Neuronal stem cell (in vitro differentiated cells): ENCODE measurements at regions not wholly inside any gene's neighbourhood (a gene's known extent, or its start where the extent isn't known, plus 50 kb on each side); places are given as distances from the start of the nearest gene placed in this dataset.

Source experiments
- DNase-seq: peaks from one replicate; pipeline ENCODE4 v3.0.0-alpha.2; 2013; ENCODE audit warnings: low spot score
- H2AFZ ChIP-seq: one replicate; pipeline ENCODE4 v1.6.1; 2013; ENCODE audit warnings: mild to moderate bottlenecking, low read length, inconsistent platforms
- H2AK5ac ChIP-seq: 2 replicates; pipeline ENCODE4 v1.6.1; 2013; ENCODE audit warnings: low read depth, mild to moderate bottlenecking, inconsistent platforms, low read length, moderate library complexity, mixed read lengths
- H2BK120ac ChIP-seq: 2 replicates; pipeline ENCODE4 v1.6.1; 2013; ENCODE audit warnings: low read depth, mild to moderate bottlenecking, inconsistent platforms, low read length, moderate library complexity, mixed read lengths
- H2BK12ac ChIP-seq: one replicate; pipeline ENCODE4 v1.6.1; 2013; ENCODE audit warnings: low read length, inconsistent platforms
- H2BK15ac ChIP-seq: 2 replicates; pipeline ENCODE4 v1.6.1; 2013; ENCODE audit warnings: mild to moderate bottlenecking, low read length, inconsistent platforms, mixed read lengths
- H2BK5ac ChIP-seq: one replicate; pipeline ENCODE4 v1.6.1; 2013; ENCODE audit warnings: inconsistent platforms, mild to moderate bottlenecking, low read length, moderate library complexity
- H3K14ac ChIP-seq: one replicate; pipeline ENCODE4 v1.6.1; 2013; ENCODE audit warnings: low read length, inconsistent platforms
- H3K18ac ChIP-seq: 2 replicates; pipeline ENCODE4 v1.6.1; 2013; ENCODE audit warnings: low read length, inconsistent platforms
- H3K23ac ChIP-seq: 2 replicates; pipeline ENCODE4 v1.6.1; 2013; ENCODE audit warnings: low read depth, mild to moderate bottlenecking, mixed read lengths, low read length, inconsistent platforms; ENCODE audit not compliant: poor library complexity
- H3K27ac ChIP-seq: replicated peaks from 3 replicates; pipeline ENCODE4 v1.5.1; 2013; ENCODE audit warnings: low read length, inconsistent platforms
- H3K27me3 ChIP-seq, 3 experiments: 2 replicates each; pipeline ENCODE4 v1.6.1; 2013; ENCODE audit warnings: low read length in 3 of 3, mild to moderate bottlenecking in 2 of 3, inconsistent platforms in 1 of 3, low read depth in 1 of 3, mixed read lengths in 1 of 3, moderate library complexity in 1 of 3; ENCODE audit not compliant: control insufficient read depth in 3 of 3, insufficient read depth in 3 of 3
- H3K36me3 ChIP-seq, 2 donors: replicated peaks in 1 of 2; 2 replicates each; pipeline ENCODE4 v1.6.1; 2013; ENCODE audit warnings: low read length in 2 of 2; ENCODE audit not compliant: control insufficient read depth in 2 of 2, insufficient read depth in 2 of 2
- H3K4ac ChIP-seq: 2 replicates; pipeline ENCODE4 v1.6.1; 2013; ENCODE audit warnings: inconsistent platforms, mild to moderate bottlenecking, low read length, moderate library complexity
- H3K4me1 ChIP-seq, 2 donors: 1 replicate in 1 of 2; 2 replicates in 1 of 2; pipeline ENCODE4 v1.6.1; 2013; ENCODE audit warnings: low read length in 2 of 2, low read depth in 1 of 2; ENCODE audit not compliant: control insufficient read depth in 2 of 2, insufficient read depth in 1 of 2
- H3K4me2 ChIP-seq: one replicate; pipeline ENCODE4 v1.6.1; 2013; ENCODE audit warnings: mild to moderate bottlenecking, low read length, inconsistent platforms; ENCODE audit not compliant: insufficient read depth, poor library complexity, severe bottlenecking
- H3K4me3 ChIP-seq, 2 donors: 2 replicates each; pipeline ENCODE4 v1.5.1; 2013; ENCODE audit warnings: low read length in 2 of 2, mild to moderate bottlenecking in 2 of 2, inconsistent platforms in 1 of 2, moderate library complexity in 1 of 2
- H3K79me1 ChIP-seq: one replicate; pipeline ENCODE4 v1.6.1; 2013; ENCODE audit warnings: low read depth, mild to moderate bottlenecking, inconsistent platforms, low read length, moderate library complexity
- H3K9ac ChIP-seq: one replicate; pipeline ENCODE4 v1.6.1; 2013; ENCODE audit warnings: mild to moderate bottlenecking, low read depth, low read length, inconsistent platforms; ENCODE audit not compliant: poor library complexity
- H3K9me3 ChIP-seq, 2 donors: replicated peaks in 1 of 2; 2 replicates each; pipeline versions ENCODE3 to v1.6.1; 2013; ENCODE audit warnings: low read length in 2 of 2, mild to moderate bottlenecking in 2 of 2, inconsistent platforms in 1 of 2, low read depth in 1 of 2, mixed read lengths in 1 of 2, moderate library complexity in 1 of 2; ENCODE audit not compliant: control insufficient read depth in 2 of 2, insufficient read depth in 1 of 2
- H4K8ac ChIP-seq: one replicate; pipeline ENCODE4 v1.6.1; 2013; ENCODE audit warnings: low read depth, mild to moderate bottlenecking, inconsistent platforms, low read length, moderate library complexity
- H4K91ac ChIP-seq: one replicate; pipeline ENCODE4 v1.6.1; 2013; ENCODE audit warnings: low read length, low read depth, mild to moderate bottlenecking, inconsistent platforms; ENCODE audit not compliant: poor library complexity
- WGBS, 2 donors: extraction: QIAGEN DNeasy Blood & Tissue Kit; methylation state at CpG; one replicate each; pipeline ENCODE4 v1.1.7; 2013; ENCODE audit warnings: missing lambda C conversion rate in 2 of 2, mixed read lengths in 1 of 2; ENCODE audit not compliant: insufficient read length in 2 of 2, insufficient replicate concordance in 1 of 2; ENCODE audit errors: extremely low coverage in 2 of 2; 5-methylcytosine and 5-hydroxymethylcytosine counted together

DNA sequence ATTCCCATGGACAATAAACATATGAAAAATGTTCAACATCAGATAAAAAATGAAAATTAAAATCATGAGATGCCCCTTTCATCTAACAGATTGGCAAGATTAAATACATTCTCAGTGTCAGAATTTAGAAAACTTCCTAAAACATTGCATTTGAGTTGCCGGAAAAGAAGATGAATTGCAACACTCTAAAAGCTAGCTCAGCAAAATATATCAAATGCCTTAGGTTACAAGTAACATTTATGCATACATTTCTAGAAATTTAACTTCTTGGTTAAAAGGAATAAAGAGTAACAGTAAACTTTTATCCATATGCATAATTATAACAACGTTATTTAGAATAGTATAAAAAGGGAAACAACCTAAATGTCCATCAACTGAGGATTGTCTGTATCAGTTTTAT is 239.0 kb downstream of the PMP22 start:
- H2BK5ac ChIP-seq = no peak overlapping the region
- H2BK120ac ChIP-seq = no peak overlapping the region
- peaks cover 0 to 2% of the 10 kb centered on the region in 2 donors for H3K9me3 ChIP-seq
- no peak overlapping the region for H2AFZ ChIP-seq
- H3K9ac ChIP-seq = no peak overlapping the region
- no peaks in the 10 kb centered on the region for H3K36me3 ChIP-seq
- H3K18ac ChIP-seq = no peak overlapping the region
- no CpG with 5 or more reads among the region's 2 CpGs for WGBS, 2 donors
- no peak overlapping the region for H2BK12ac ChIP-seq
- H3K4me3 ChIP-seq = no peak overlapping the region
- H3K79me1 ChIP-seq = no peaks in the 10 kb centered on the region
- DNase-seq = no peak
- no peaks in the 10 kb centered on the region for H3K4me1 ChIP-seq
- H4K8ac ChIP-seq = no peak overlapping the region
- H3K27me3 ChIP-seq = peaks cover 0 to 2% (median 0%) of the 10 kb centered on the region in 3 experiments
- no peak overlapping the region for H2AK5ac ChIP-seq
- H4K91ac ChIP-seq = no peak overlapping the region
- H3K4ac ChIP-seq = no peak overlapping the region
- H3K4me2 ChIP-seq = no peak overlapping the region
- H3K14ac ChIP-seq = no peak overlapping the region
- H3K23ac ChIP-seq = no peak overlapping the region
- H3K27ac ChIP-seq = no peak overlapping the region
- H2BK15ac ChIP-seq = no peak overlapping the region

DNA sequence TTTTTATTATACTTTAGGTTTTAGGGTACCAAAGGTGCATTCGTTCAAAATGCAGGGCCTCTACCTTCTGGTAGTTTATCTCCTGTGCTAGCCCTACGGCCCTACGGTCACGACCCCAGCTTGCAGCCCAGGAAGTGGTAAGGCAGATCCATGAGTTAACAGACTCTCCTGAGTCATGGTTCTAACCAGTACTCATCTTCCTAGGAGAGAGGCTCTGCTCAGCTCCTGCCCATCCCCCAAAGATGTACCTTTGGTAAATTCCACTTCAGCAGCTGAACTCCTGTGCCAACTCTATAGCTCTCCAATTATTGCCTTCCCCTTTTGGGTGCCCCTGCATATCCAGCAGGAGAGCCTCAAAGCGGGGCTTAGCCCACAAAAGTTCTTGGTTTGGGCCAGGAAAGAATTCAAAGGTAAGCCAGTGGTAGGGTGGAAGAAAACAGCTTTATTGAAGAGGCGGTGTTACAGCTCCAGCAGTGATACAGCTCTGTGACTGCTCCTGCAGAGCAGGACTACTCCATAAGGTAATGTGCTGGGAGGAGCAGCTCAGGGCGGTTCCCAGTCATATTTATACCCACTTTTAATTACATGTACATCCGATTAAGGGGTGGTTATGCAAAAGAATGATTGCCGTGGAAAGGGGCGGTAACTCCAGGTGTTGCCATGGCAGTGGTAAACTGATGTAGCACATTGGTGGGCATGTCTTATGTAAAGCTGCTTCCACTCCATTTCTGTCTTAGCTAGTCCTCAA is 241.4 kb downstream of the PMP22 start:
- H3K23ac ChIP-seq = no peak overlapping the region
- H3K4ac ChIP-seq = no peak overlapping the region
- H3K9ac ChIP-seq = no peak overlapping the region
- H4K91ac ChIP-seq = no peak overlapping the region
- H3K18ac ChIP-seq = no peak overlapping the region
- H4K8ac ChIP-seq = no peak overlapping the region
- no peaks in the 10 kb centered on the region for H3K4me1 ChIP-seq
- H2AFZ ChIP-seq = no peak overlapping the region
- WGBS, 2 donors = no CpG with 5 or more reads among the region's 10 CpGs
- peaks cover 0 to 2% of the 10 kb centered on the region in 2 donors for H3K9me3 ChIP-seq
- no peak overlapping the region for H2AK5ac ChIP-seq
- no peak for DNase-seq
- H3K36me3 ChIP-seq = no peaks in the 10 kb centered on the region
- no peak overlapping the region for H2BK12ac ChIP-seq
- no peak overlapping the region for H2BK5ac ChIP-seq
- H2BK15ac ChIP-seq = no peak overlapping the region
- no peaks in the 10 kb centered on the region for H3K27me3 ChIP-seq
- no peak overlapping the region for H3K4me2 ChIP-seq
- H3K14ac ChIP-seq = no peak overlapping the region
- no peak overlapping the region for H2BK120ac ChIP-seq
- H3K79me1 ChIP-seq = no peaks in the 10 kb centered on the region
- no peak overlapping the region for H3K4me3 ChIP-seq
- no peak overlapping the region for H3K27ac ChIP-seq

DNA sequence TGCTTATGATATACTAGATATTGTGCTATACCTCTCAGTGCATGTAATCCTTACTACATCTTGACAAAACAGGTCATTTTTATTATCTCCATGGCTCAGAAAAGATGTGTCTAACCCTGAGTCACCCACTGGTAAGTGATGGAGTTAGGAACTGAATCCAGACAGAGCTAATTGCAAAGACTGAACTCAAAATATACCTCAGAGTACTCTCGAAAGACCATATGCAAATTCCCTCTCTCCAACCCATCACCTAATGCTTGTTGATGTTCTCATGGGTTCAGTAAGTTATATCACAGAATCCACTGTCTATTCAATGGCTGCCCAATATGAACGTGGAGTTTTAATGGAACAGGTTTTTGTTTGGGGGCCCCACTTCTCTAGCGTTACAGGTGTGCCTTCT is 246.0 kb downstream of the PMP22 start:
- WGBS, 2 donors = no CpG with 5 or more reads among the region's 3 CpGs
- H2AFZ ChIP-seq = no peak overlapping the region
- H3K23ac ChIP-seq = no peak overlapping the region
- no peak overlapping the region for H3K14ac ChIP-seq
- DNase-seq = no peak
- H3K9ac ChIP-seq = no peak overlapping the region
- no peaks in the 10 kb centered on the region for H3K27me3 ChIP-seq
- H2BK15ac ChIP-seq = no peak overlapping the region
- H3K27ac ChIP-seq = no peak overlapping the region
- H4K8ac ChIP-seq = no peak overlapping the region
- H3K36me3 ChIP-seq = no peaks in the 10 kb centered on the region
- H2BK12ac ChIP-seq = no peak overlapping the region
- H3K79me1 ChIP-seq = no peaks in the 10 kb centered on the region
- H3K4me2 ChIP-seq = no peak overlapping the region
- no peak overlapping the region for H2BK5ac ChIP-seq
- H4K91ac ChIP-seq = no peak overlapping the region
- no peak overlapping the region for H2BK120ac ChIP-seq
- H3K4me3 ChIP-seq = no peak overlapping the region
- no peak overlapping the region for H2AK5ac ChIP-seq
- H3K9me3 ChIP-seq = peaks cover 0 to 2% of the 10 kb centered on the region in 2 donors
- H3K4me1 ChIP-seq = no peaks in the 10 kb centered on the region
- no peak overlapping the region for H3K4ac ChIP-seq
- no peak overlapping the region for H3K18ac ChIP-seq

DNA sequence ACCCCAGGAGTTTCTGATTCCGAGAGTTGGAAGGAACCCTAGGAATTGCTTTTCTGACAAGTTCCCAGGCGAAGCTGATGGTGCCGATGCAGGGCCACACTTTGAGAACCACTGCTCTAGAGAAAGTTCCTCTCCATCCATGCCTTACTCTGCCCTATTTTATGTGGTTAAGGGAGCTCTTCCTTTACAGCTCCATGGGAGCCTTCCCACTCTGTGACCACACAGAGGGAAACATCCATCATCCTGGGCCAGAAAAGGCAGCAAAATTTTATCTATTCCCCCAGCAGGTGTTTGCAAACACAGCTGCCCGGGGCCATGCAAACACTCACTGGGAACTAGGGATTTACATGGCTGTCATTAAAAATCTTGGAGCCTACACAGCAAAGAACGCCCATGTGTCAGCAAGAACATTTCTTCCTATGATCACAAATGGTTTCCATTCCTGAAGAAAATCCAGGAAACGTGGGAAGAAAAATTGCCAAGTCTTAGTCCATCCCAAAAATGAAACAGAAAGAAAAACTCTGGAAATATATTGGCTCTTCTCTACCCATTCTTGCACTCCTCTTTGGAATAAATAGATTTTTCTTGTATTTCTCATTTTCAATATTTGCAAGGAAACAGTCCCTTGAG is 252.7 kb downstream of the PMP22 start:
- no peak overlapping the region for H3K9ac ChIP-seq
- no peak overlapping the region for H3K18ac ChIP-seq
- no peak overlapping the region for H3K23ac ChIP-seq
- no peak overlapping the region for H3K14ac ChIP-seq
- no peaks in the 10 kb centered on the region for H3K9me3 ChIP-seq
- H2AK5ac ChIP-seq = no peak overlapping the region
- no peak overlapping the region for H2AFZ ChIP-seq
- no peak overlapping the region for H2BK15ac ChIP-seq
- WGBS, 2 donors = no CpG with 5 or more reads among the region's 6 CpGs
- H2BK5ac ChIP-seq = no peak overlapping the region
- H2BK12ac ChIP-seq = no peak overlapping the region
- no peak overlapping the region for H3K4me3 ChIP-seq
- H3K79me1 ChIP-seq = no peaks in the 10 kb centered on the region
- no peak overlapping the region for H3K4ac ChIP-seq
- DNase-seq = no peak
- no peak overlapping the region for H2BK120ac ChIP-seq
- no peak overlapping the region for H4K8ac ChIP-seq
- H4K91ac ChIP-seq = no peak overlapping the region
- H3K4me2 ChIP-seq = no peak overlapping the region
- H3K4me1 ChIP-seq = no peaks in the 10 kb centered on the region
- H3K27ac ChIP-seq = no peak overlapping the region
- H3K27me3 ChIP-seq = peaks cover 0 to 3% (median 0%) of the 10 kb centered on the region in 3 experiments
- no peaks in the 10 kb centered on the region for H3K36me3 ChIP-seq
